NCI-H748 treated with DMSO at 0.1 percent for 48 hours (cell line): ENCODE measurements at regions not wholly inside any gene's neighbourhood (a gene's known extent, or its start where the extent isn't known, plus 50 kb on each side); places are given as distances from the start of the nearest gene placed in this dataset.

Experiments
- DNase-seq: peaks from one replicate; lab custom pipeline; 2025; lab: John Stamatoyannopoulos, UW

GRCh38 chr5:38719916-38720315, 125.9 kb upstream of the OSMR start:
- DNase-seq = no peak

DNA sequence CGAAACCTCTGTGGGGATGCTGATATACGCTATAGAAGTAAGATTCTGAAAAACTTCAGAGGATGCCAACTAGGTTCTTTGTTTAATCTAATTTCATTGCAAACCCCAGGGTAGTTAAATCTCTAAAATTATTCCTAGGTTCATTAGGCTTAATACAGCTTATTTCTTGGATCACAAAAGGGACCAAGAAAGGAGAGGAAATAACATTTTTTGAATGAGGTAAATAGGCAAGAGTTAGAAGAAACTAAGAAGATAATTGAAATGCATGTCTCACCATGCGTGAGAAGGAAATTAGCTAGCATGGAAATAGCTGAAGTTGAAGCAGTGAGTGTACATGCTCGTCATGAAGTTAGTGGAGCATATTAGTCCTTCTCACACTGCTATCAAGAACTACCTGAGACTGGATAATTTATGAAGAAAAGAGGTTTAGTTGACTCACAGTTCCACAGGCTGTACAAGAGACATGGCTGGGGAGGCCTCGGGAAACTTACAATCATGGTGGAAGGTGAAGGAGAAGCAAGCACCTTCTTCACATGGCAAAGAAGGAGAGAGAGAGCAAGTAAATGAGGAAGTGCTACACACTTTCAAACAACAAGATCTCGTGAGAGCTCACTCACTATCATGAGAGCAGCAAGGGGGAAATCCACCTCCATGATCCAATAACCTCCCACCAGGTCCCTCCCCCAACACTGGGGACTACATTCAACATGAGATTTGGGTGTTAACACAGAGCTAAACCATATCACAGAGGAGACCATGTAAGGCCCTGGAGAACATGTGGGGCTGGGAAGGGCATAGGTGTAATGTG, 125.1 kb upstream of the OSMR start:
- DNase-seq = no peak

- DNase-seq = no peak
Measured at GRCh38 chr5:38722918-38723317, 122.9 kb upstream of the OSMR start.

DNA sequence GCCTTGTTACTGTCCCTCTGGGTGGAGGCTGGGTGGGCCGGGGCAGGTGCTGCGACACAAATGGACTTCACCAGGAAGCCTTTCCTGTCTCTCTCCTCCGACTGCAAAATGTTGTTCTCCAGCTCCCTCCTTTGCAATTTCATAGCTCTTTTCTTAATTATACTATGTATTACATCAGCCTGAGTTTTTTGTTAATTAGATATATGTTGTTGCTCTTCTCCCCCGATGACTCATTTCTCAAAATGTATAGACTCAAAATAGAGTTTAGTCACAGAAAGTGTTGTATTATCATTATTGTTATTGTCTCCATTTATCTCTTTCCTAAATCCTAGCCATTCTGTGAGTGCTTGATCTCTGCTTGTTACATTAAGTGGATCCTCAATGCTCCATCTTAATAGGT, 122.4 kb upstream of the OSMR start:
- no peak for DNase-seq

- DNase-seq = no peak
Measured at GRCh38 chr5:38724301-38725030, 121.3 kb upstream of the OSMR start.

GRCh38 chr5:38725371-38725865, 120.4 kb upstream of the OSMR start:
- DNase-seq = no peak

DNA sequence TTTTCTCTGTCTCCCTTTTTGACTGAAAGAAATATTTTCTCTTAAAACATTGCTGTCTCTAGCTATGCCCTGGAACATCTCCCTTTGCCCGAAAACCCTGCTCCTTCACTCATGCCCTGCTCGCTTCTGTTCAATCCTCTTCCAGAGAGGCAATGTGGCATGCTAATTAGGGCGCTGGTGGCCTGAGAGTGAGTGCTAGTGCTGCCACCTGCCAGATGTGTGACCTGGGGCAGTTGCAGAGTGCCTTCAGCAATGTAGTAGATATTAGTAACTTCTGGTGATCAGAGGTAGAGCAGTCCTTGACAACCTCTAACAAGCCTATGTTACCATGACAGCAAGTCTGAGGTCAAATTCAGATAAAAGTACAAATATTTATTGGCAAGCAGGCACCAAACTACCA, 119.5 kb upstream of the OSMR start:
- DNase-seq = no peak

GRCh38 chr5:38728029-38728428, 117.8 kb upstream of the OSMR start:
- DNase-seq = no peak

DNA sequence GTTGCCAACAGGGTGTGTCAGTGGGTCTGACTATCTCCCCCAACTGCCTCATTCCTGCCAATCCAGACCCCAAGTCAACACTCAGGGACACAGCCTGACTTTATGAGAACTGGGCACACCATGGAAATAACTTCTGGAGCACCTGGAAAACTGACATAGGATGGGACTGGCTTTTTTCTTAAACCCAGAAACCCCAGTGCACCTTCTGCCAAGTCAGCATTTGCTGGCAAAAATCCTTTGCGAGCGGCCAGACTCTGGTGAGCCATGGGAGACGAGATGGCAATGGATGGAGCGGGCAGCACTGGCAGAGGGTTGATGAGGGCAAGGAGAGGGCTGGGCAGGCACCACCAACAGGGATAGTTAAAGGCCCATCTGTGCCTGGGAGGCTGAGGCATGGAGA, 114.4 kb upstream of the OSMR start:
- DNase-seq = no peak

DNA sequence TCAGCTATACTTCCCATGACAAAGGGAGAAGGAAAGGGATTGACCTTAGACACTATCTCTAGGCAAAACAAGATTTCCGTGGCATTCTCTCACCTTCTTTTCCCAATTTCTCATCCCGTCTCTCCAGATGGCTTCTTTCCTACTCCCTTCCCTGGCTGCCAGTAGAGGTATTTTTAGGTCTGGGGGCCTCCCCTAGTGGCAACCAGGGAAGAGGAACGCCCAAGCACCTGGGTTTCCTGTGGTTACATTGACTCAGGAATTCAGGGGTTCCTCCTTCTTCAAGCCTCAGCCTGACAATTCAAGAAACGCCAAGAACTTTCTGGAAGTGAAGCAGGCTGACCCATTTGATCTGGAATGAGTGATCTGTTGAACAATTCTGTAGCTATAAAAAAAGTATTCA, 111.5 kb upstream of the OSMR start:
- DNase-seq = no peak

DNA sequence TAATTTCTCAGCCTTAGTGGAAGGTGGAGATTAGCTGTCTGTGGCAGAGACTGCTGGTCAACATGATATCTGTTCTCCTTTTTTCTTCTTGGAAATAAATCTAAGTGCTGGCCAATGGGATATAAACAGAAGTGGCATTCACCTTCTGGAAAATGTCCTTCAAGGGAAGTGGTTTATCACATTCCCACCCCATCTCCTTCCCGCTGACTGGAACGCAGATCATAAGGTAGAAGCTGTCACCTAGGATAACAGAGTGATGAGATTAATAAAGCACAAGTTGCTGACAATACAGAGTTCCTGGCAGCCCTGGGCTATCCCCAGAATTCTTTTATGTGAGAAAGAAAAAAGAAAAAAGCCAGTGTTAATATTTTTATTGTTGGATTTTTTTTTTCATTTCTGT, 109.7 kb upstream of the OSMR start:
- no peak for DNase-seq

- no peak for DNase-seq
Measured at GRCh38 chr5:38737976-38738375, 107.8 kb upstream of the OSMR start.

DNA sequence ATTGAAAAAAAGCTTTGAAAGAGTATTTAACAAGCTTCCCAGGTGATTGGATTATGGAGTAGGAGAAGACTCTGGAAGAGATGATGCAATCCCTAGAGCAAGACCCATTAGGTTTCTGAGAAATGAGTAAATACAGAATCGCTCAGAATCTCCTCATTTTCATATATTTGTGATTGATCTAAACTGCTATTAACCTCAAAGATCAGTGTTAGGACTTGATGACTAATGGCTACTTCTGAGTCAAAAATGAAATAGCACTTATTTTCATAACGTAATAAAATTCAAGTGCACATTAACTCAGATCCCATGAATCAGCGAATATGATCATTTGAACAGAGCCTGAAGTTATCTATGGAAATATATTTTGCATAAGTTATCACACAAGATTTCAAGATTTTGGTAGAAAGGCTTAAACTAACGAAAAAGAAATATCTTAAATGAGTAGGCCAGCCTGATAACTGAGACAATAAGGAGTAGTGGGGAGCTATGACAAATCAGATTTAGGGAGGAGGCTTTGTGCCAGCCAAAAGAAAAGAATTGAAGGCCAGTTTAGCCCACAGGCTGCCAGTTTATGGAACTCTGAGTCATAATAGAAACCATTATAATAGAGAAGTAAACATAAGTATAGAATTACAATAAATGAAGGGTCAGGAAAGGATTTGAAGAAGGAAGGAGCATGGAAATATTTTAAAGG, 106.7 kb upstream of the OSMR start:
- no peak for DNase-seq

DNA sequence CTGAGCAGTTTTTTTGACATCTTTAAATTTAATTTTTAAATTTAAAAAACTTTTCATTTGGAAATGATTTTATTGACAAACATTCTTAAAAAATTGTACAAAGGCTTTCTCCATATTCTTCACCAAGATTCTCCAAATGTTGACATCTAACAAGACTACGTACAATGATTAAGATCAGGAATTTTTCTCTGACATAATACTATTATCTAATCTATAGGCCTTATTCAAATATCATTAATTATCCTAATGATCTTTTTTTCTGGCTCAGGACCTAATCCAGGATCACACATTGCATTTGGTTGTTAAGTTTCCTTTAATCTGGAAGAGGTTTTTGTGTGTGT, 106.1 kb upstream of the OSMR start:
- no peak for DNase-seq

DNA sequence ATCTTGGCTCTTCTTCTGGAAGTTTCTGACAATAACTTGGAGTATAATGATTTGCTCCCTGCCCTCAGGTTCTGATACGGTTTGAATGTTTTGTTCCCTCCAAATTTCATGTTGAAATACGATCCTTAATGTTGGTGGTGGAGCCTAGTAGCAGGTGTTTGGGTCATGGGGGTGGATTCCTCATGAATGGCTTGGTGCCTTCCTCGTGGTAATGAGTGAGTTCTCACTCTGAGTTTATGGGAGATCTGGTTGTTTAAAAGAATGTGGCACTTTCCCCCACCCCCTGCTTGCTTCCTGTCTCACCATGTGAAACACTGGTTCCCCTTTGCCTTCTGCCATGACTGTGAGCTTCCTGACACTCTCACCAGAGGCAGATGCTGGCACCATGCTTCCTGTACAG, 103.0 kb upstream of the OSMR start:
- no peak for DNase-seq

- DNase-seq = no peak
Measured at GRCh38 chr5:38743562-38743961, 102.2 kb upstream of the OSMR start.

DNA sequence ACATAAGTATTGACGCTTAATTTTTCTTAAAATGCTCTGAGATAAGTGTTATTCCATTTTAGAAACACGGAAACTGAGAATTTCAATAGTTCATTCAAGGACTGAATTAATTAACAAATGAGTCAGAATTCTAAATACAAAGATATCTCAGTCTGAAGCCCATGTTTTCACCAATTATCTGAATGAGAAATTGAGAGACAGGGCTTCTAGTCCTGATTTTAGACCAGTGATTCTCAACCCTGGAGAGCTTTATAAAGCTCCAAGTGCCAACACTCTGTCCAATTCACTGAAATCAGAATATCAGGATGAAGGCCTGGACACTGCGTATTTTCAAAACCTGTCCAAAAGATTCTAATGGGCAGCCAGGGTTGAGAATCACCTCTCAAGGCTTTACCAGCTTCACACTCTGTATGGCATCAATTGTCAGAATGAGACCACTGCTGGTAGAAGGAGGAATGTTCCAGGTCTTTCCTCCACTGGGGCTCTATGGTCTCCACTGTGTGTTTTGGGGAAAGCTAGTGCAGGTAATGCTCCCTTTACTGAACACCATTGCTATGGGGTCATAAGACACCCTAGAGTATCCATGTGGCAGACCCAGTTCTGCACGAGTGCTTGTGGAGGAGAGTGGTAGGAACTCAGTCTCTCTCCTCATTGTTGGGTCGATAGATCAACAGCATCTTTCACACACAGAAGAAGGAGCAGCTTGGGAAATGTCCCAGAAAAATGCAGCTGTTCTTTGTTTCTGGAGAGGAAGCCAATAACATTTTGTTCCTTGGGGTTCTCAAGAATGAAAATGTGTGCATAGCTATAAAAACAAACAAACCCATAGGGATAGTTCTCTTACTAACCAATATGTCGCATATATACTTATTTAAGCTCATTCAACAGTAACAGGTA, 99.7 kb upstream of the OSMR start:
- no peak for DNase-seq

DNA sequence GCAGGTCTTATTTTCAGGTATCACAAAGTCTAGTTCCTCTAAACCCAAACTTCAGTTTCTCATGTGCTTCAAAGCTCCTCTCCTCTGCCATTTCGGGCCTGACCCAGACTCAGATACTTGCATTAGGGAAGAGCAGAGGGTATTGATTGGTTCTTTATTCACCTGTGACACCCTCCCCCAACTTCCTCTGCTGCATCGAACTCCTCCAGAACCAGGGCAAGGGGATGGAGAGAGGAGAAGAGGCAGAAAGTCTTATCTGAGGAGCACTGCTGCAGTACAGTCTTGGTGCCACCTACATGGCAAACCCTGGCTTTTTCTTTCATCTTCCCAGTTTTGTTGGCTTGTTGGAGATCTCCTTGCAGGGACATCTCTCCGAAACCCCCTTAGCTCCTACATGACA, 96.0 kb upstream of the OSMR start:
- DNase-seq = no peak

GRCh38 chr5:38751103-38751502, 94.7 kb upstream of the OSMR start:
- DNase-seq = no peak

GRCh38 chr5:38752012-38752536, 93.7 kb upstream of the OSMR start:
- DNase-seq = no peak

GRCh38 chr5:38752622-38753021, 93.2 kb upstream of the OSMR start:
- no peak for DNase-seq

DNA sequence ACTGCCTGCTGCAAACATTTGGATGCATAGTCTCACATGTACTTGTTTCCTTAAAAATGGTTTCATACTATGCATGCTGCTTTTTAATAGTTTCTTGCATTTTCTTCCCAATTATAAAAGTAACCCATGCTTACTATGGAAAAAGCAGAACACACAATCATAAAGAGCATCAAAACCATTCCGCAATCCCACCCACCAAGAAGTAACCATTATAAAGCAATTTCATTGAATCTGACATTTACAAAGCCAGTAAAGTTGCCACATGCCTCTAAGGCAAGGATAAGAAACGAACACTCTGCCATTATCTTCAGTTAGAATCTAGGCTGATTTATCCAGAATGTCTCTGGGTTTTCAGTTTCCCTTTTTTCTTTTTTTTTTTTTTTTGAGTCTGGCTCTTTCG, 92.7 kb upstream of the OSMR start:
- no peak for DNase-seq
